LNCaP clone FGC (cell line): ENCODE measurements at regions not wholly inside any gene's neighbourhood (a gene's known extent, or its start where the extent isn't known, plus 50 kb on each side); places are given as distances from the start of the nearest gene placed in this dataset.

Source experiments
- DNase-seq: peaks from one replicate; pipeline ENCODE4 v3.0.0-alpha.2; 2011; ENCODE audit warnings: low read depth
- H3K4me3 ChIP-seq: 2 replicates; pipeline ENCODE4 v1.5.1; 2011; ENCODE audit warnings: mild to moderate bottlenecking, low read depth, low read length, control low read depth
- TF ChIP-seq, protein P1 (sequence below): IDR thresholded peaks from 2 replicates; pipeline ENCODE4 v1.5.1; 2012; ENCODE audit warnings: mild to moderate bottlenecking; ENCODE audit not compliant: control insufficient read depth, insufficient read depth; ENCODE audit errors: extremely low read depth

DNA sequence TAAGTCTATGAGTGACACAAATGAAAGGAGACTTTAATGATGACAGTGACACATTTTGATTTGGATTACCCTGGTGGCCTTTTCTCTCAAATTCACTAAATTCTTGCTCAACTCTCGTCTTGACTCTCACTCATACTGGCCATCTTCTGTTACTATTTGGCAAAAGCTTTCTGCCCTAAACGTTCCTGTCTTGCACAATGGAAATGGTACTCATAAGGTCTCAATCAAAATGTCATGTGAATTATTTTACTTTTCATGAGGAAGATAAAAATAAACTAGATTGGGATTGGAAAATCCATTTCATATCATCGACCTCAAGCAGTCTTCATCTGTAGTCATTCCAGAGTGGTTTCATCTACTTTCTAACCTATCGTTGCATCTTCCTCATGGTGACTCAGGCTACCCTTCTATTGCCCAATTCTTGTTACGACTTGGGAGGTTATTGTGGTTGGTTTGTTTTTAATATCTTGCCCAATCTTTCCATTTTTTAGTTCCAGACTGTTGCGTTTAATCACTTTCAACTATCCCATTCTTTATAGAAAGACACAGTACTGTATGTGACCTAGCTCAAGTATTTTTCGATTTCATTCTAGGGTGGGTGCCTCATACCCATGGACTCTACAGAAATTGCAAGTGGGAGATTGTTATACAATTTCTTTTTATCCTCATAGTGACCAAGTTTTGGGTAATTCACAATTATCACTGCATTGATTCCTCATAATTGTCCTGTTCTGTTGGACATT lies 317.2 kb upstream of the KCNJ16 start:
- no peak for DNase-seq
- TF ChIP-seq, protein P1, sequence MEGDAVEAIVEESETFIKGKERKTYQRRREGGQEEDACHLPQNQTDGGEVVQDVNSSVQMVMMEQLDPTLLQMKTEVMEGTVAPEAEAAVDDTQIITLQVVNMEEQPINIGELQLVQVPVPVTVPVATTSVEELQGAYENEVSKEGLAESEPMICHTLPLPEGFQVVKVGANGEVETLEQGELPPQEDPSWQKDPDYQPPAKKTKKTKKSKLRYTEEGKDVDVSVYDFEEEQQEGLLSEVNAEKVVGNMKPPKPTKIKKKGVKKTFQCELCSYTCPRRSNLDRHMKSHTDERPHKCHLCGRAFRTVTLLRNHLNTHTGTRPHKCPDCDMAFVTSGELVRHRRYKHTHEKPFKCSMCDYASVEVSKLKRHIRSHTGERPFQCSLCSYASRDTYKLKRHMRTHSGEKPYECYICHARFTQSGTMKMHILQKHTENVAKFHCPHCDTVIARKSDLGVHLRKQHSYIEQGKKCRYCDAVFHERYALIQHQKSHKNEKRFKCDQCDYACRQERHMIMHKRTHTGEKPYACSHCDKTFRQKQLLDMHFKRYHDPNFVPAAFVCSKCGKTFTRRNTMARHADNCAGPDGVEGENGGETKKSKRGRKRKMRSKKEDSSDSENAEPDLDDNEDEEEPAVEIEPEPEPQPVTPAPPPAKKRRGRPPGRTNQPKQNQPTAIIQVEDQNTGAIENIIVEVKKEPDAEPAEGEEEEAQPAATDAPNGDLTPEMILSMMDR, result no peak
- no peak overlapping the region for H3K4me3 ChIP-seq

DNA sequence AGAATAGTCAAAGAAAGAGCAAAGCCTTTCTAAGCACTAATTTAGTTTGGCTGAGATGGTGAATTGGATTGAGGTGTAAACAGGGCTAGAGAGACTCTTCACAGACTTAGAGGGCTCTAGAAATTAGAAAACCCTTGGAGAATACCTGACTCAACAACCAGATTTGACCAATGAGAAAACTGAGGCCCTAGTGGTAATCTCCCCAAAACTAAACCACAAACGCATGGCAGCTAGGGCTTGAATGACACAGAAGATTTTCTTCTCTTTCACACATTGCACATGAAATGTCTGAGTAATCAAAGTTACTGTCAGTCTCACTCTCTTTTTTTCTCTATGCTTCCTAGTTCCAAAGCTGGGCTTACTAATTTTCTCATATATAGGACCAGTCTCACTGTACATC lies 314.5 kb upstream of the KCNJ16 start:
- no peak for DNase-seq
- TF ChIP-seq, protein P1, result no peak
- no peak overlapping the region for H3K4me3 ChIP-seq

GRCh38 chr17:69761011-69761410 lies 314.0 kb upstream of the KCNJ16 start:
- TF ChIP-seq, protein P1, result no peak
- DNase-seq, result no peak
- no peak overlapping the region for H3K4me3 ChIP-seq

GRCh38 chr17:69761767-69762321 lies 313.2 kb upstream of the KCNJ16 start:
- H3K4me3 ChIP-seq, result no peak overlapping the region
- TF ChIP-seq, protein P1, result no peak
- DNase-seq, result no peak

DNA sequence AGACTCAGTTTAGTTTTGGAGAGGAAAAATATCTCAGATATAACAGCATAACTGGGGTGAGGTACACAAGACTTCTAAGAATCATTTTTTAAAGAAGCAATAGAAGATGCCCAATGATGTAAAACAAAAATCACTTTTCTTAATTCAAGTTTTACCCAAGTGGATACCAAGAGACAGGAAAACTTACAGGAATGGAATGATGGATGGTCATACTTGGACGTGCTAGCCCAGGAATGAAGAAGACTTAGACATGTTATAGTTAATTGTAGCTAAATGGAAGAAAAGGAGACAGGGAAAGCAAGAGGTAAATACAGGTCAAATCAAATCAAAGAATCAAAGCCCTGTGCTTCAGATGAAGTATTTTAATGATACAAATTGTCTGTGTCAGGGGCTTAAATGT lies 312.7 kb upstream of the KCNJ16 start:
- TF ChIP-seq, protein P1, result no peak
- no peak for DNase-seq
- no peak overlapping the region for H3K4me3 ChIP-seq

GRCh38 chr17:69762766-69763165 lies 312.3 kb upstream of the KCNJ16 start:
- no peak overlapping the region for H3K4me3 ChIP-seq
- no peak for DNase-seq
- TF ChIP-seq, protein P1, result no peak

DNA sequence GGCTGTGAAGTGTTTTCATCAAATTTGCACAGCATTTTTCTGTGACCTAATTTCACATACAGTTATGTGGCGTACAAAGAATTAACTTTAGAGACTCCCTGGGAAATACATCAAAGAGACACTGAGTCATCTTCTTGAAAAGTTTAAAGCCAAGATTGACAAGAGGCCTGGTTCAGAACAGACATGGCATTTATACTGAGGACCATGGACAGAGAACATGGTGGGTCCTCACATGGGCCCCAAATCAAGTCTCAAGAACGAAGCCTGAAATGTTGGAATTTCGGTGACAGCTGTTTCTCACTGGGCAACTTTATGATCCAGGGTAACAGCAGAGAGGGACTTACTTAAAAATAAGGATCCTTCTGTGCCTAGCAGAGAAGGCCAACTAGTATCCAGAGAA lies 311.5 kb upstream of the KCNJ16 start:
- TF ChIP-seq, protein P1, result no peak
- no peak overlapping the region for H3K4me3 ChIP-seq
- DNase-seq, result no peak
